HG03196 (cell line): ENCODE measurements at regions not wholly inside any gene's neighbourhood (a gene's known extent, or its start where the extent isn't known, plus 50 kb on each side); places are given as distances from the start of the nearest gene placed in this dataset.

ENCODE experiments used
- ATAC-seq: cut with Tn5 transposase; IDR thresholded peaks from one replicate; pipeline ENCODE4 v1.9.1; 2021; ENCODE audit not compliant: unreplicated experiment

DNA sequence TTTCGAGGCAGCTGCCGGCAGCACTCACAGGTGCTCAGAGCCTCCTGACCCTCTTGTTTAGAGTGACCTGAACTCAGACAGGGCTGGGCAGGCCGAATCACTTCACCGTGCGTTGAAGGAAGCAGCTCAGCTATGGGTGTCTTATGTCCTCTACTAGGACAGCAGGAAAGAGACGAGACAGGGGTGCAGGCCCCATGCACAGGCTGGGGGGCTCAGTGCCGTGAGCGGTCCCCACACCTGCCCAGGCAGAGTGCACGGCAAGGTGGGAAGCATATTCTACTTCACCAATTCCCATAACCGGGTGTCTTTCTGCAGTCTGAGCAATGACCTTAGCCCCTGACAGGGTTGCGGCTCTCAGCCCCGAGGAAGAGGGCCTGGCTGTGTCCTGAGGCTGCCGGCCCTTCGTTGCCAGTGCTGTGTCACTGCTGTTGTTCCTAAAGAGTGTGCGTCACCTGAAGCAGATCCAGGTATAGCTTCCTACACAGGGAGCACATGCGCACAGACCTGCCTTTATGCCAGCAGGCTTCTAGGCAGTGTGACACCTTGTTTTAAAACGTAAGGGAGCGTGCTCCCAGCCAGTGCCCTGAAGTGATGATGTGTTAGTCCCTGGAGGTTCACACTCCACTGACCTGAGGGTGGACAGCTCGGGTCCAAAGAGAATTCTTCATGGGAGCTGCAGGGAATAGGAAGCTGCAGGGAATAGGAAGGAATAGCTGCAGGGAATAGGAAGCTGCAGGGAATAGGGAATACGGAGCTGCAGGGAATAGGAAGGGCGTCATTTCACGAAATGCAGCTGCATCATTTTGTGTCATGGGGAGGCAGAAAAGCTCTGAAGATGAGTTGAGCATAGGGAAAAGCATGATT lies 207.9 kb upstream of the SALL3 start:
- ATAC-seq: no peak

DNA sequence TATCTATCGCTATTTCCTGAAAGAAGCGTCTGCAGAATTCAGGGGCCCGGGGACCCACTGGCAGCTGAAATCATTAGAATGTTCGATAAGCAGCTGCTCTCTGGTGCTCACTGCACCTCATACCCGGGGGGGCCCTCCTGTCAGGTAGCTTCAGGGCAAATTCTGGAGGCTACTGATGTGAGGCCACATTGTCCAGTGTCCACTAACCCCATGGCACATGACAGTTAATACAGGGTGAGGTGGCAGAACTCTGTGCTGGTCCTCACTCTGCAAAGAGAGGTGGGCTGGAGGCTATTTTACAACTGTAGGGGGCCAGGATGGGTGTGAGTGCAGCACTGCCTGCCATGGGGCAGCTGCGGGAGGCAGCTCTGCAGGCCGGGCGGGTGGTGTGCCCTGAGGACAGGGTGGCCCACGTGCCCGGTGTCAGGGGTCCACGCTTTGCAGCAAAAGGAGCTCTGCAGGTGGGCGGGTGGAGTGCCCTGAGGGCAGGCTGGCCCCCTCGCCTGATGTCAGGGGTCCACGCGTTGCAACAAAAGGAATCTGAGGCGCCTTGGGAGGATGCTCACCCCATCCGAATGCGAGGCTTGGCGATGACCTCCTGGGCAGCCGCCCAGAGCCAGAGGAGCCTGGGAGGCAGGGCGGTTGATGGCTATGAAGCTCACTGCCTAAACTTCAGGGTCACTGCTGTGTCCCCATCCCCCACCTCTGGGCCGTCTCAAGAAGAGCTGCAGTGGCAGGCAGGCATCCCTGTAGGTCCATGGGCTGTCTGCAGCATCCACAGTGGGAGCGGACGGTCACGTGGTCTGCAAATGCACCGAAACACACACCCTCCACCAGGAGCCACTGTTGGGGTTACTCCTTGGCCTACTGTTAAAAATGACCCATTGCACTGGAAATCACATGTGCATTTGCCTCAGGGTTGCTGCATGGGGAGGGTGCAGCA lies 207.0 kb upstream of the SALL3 start:
- no peak for ATAC-seq

- ATAC-seq: no peak
These were observed 206.3 kb upstream of the SALL3 start for GRCh38 chr18:78773303-78773755.

DNA sequence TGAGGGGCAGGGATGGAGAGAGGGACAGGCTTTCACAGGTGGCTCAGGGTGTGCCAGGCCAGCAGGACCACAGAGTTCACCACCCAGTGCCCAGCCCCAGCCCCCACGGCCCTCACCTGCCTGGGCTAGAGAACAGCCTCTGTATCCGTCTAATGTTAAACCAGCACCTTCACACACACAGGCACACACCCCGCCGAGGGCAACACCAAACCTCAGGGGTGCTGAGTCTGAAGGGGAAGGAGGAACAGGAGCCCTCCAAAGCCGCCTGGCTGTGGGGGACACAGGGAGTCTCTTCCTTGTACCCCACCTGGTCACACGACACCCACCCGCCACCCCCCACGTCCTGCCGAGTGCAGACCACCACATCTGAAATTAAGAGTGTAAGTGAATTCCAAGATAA lies 205.8 kb upstream of the SALL3 start:
- no peak for ATAC-seq

GRCh38 chr18:78774741-78775141 lies 204.9 kb upstream of the SALL3 start:
- ATAC-seq: no peak

GRCh38 chr18:78776151-78776550 lies 203.5 kb upstream of the SALL3 start:
- no peak for ATAC-seq

DNA sequence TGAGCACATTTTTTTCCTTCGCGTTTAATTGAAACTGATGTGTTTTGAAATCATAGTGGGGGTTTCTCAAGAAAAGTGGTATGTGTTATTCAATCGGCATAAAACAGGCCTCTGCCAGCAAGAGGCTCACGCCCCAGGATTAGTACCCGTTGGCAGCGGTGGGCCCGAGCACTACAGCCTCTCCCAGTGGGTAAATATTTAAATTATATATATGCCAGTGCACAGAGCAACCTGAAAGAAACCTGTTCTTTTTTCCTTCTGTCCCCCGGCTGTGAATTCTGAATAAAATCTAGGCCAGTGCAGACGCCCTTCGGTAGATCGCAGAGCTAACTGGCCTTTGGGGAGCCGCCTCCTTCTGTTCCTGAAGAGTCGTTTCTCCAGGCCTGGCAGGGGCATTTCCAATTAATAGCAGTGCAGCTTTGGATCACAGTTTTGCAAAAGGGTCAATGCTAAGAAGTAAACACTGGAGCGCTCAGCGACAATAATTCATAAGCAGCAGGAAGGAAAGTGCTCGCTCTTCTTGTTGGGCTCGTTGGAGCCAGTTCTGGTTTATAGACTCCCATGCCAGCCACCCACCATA lies 202.8 kb upstream of the SALL3 start:
- ATAC-seq: no peak

GRCh38 chr18:78777992-78778391 lies 201.6 kb upstream of the SALL3 start:
- ATAC-seq: no peak

DNA sequence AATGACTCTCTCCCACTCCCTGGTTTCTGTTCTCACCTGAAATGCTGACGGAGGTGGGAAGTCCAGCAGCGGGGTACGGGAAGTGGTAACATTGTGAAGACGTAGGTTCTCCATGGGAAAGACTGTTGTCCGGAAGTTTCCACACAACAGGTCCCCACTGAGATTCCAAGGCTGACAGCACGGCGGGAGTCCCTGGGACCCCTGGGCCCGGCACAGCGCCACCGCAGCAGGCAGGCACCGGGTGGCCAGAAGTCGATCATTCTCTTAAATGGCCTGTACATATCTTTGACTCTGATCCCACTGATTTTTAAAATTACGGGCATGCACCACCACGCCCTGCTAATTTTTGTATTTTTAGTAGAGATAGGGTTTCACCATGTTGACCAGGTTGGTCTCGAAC lies 201.0 kb upstream of the SALL3 start:
- no peak for ATAC-seq

DNA sequence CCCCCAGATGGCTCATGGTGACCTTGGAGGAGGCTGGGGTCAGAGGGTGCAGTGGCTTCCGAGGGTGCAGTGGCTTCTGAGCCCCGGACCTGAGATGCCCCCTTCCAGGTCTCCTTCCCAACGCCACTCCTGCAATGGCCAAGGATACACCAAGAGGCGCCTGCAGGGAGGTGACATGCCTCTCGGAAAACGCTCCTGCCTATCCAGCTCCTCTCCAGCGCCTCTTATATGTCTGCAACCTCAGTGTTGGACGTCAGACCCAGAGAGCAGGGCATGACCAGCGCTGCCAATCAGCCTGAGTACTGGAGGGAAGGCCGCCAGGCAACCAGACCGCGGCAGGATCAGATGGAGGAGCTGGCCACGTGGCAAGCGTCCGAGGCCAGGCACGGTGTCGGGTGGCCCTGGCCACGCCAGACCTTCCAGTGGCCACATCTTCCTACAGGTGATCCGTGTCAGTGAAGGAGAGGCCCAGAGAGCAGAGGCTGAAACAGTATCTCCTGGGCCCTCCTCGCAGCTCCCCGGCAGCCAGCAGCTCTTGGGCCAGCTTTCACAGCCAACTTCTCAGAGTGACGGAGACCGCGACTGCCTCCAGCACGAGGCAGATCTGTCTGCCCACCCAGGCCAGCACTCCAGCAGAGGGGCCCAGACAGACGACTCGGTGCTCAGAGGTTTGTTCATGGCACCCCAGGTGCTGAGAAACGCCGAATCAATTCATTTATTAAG lies 199.5 kb upstream of the SALL3 start:
- ATAC-seq: no peak

GRCh38 chr18:78780719-78781600 lies 198.7 kb upstream of the SALL3 start:
- ATAC-seq: no peak

DNA sequence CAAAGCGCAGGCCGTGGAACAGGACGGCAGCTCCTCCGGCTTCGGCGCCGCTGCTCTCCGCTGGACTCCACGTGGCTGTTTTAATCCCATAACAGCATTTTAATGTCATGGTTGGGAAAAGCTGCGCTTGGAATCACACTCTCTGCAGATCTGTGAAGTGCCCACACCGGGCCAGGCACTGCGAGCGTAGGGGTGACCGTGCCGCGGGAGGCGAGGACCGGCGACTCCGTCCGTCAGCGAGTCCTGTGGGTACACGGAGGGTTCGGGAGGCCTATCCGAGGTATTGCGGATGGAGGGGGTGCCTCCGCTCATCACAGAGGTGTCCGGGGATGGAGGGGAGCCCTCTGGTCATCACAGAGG lies 198.0 kb upstream of the SALL3 start:
- ATAC-seq: no peak

- ATAC-seq: no peak
These were observed 196.6 kb upstream of the SALL3 start for GRCh38 chr18:78782951-78783563.

- ATAC-seq: no peak
These were observed 196.1 kb upstream of the SALL3 start for GRCh38 chr18:78783564-78783960.

DNA sequence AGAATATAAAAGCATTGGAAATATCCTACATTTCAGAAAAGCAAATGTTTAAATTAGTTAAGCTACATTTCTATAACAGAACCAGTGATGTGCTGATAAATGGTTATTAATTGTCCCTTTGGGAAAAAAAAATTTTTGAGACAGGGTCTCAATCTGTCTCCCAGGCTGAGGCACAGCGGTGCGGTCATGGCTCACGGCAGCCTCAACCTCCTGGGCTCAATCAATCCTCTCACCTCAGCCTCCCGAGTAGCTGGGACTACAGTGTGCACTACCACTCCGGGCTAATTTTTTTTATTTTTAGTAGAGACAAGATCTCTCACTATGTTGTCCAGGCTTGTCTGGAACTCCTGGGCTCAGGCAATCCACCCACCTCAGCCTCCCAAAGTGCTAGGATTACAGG lies 194.8 kb upstream of the SALL3 start:
- no peak for ATAC-seq

- ATAC-seq: no peak
These were observed 193.9 kb upstream of the SALL3 start for GRCh38 chr18:78785706-78786105.

DNA sequence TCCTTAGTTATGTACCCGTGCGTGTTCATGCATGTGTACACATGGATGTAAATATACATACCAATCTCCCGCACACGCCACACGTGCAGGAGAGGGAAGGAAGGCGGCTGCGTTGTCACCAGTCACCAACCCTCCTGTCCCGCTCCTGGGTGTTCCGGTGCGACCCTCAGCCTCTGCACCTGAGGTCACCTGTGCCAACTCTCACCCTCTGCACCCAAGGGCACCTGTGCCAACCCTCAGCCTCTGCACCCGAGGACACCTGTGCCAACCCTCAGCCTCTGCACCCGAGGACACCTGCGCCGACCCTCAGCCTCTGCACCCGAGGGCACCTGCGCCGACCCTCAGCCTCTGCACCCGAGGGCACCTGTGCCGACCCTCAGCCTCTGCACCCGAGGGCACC lies 192.8 kb upstream of the SALL3 start:
- ATAC-seq: no peak

DNA sequence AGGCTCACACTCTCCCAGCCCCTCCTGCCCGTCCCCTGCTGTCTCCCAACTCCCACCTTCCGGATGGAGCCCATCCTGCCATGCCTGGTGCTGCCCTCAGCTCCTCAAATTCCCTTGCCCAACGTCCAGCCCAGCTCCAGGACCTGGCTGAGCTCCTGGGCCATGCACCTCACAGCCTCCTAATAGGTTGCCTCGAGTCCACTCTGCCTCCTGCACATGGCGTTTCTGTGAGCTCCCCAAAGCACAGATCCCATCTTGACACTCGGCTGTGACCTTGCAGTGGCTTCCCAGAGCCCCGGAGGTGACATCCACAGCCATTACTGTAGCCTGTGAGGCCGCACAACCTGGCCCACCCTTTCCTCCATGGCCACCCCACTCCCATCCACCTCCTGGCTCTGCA lies 191.9 kb upstream of the SALL3 start:
- no peak for ATAC-seq

- ATAC-seq: no peak
These were observed 191.5 kb upstream of the SALL3 start for GRCh38 chr18:78788161-78788560.

- ATAC-seq: no peak
These were observed 189.8 kb upstream of the SALL3 start for GRCh38 chr18:78789850-78790249.
